Upper lobe of left lung (tissue), 4 donors: ENCODE measurements at regions not wholly inside any gene's neighbourhood (a gene's known extent, or its start where the extent isn't known, plus 50 kb on each side); places are given as distances from the start of the nearest gene placed in this dataset.

Experiments
- CTCF ChIP-seq, 6 experiments: fragments of 450-650 bp in 4 of 6; fragments of 200-600 bp in 2 of 6; sonication (generic) in 2 of 6; IDR thresholded peaks; one replicate each; pipeline ENCODE4 v1.5.1; 2016 to 2019; ENCODE audit warnings: antibody characterized with exemption in 6 of 6
- POLR2A ChIP-seq, 4 donors: fragments of 450-650 bp; IDR thresholded peaks; one replicate each; pipeline ENCODE4 v1.5.1; 2016 to 2017; ENCODE audit warnings: antibody characterized with exemption in 4 of 4, mild to moderate bottlenecking in 2 of 4
- POLR2AphosphoS5 ChIP-seq, 2 donors: sonication (generic); formaldehyde crosslinking; IDR thresholded peaks; one replicate each; pipeline ENCODE4 v1.5.1; 2017; ENCODE audit warnings: antibody characterized with exemption in 2 of 2

GRCh38 chr5:141793881-141794280 is 84.3 kb downstream of the PCDH1 start:
- TF ChIP-seq CTCF (IDR thresholded peaks at IDR 0.05) = no peak
- TF ChIP-seq POLR2AphosphoS5 (IDR thresholded peaks at IDR 0.05) = no peak
- no peak for TF ChIP-seq POLR2A (IDR thresholded peaks at IDR 0.05)
